ENCODE measurements at regions not wholly inside any gene's neighbourhood (a gene's known extent, or its start where the extent isn't known, plus 50 kb on each side); places are given as distances from the start of the nearest gene placed in this dataset.

GRCh38 chr10:123434435-123435039 lies 231.6 kb upstream of the GPR26 start:
- no peak for TF ChIP-seq CTCF (IDR thresholded peaks at IDR 0.05; ENCODE audit: low read depth, low read length, missing control alignments)
- no peak overlapping the region for H3K4me3 ChIP-seq (replicated peaks; ENCODE audit: low read depth, low read length)
- DNase-seq (ENCODE audit: extremely low read depth, low read depth), result no peak

GRCh38 chr10:123442901-123443300 lies 223.3 kb upstream of the GPR26 start:
- no peak for DNase-seq (ENCODE audit: extremely low read depth, low read depth)
- H3K4me3 ChIP-seq (replicated peaks; ENCODE audit: low read depth, low read length), result no peak overlapping the region
- TF ChIP-seq CTCF (IDR thresholded peaks at IDR 0.05; ENCODE audit: low read depth, low read length, missing control alignments), result no peak

- no peak overlapping the region for H3K4me3 ChIP-seq (replicated peaks; ENCODE audit: low read depth, low read length)
- no peak for TF ChIP-seq CTCF (IDR thresholded peaks at IDR 0.05; ENCODE audit: low read depth, low read length, missing control alignments)
- DNase-seq (ENCODE audit: extremely low read depth, low read depth), result no peak
Measured at GRCh38 chr10:123443924-123444323, 222.2 kb upstream of the GPR26 start.

GRCh38 chr10:123445261-123445775 lies 220.8 kb upstream of the GPR26 start:
- no peak for TF ChIP-seq CTCF (IDR thresholded peaks at IDR 0.05; ENCODE audit: low read depth, low read length, missing control alignments)
- no peak overlapping the region for H3K4me3 ChIP-seq (replicated peaks; ENCODE audit: low read depth, low read length)
- no peak for DNase-seq (ENCODE audit: extremely low read depth, low read depth)

GRCh38 chr10:123446449-123447156 lies 219.6 kb upstream of the GPR26 start:
- no peak overlapping the region for H3K4me3 ChIP-seq (replicated peaks; ENCODE audit: low read depth, low read length)
- no peak for TF ChIP-seq CTCF (IDR thresholded peaks at IDR 0.05; ENCODE audit: low read depth, low read length, missing control alignments)
- no peak for DNase-seq (ENCODE audit: extremely low read depth, low read depth)

GRCh38 chr10:123449234-123449962 lies 216.8 kb upstream of the GPR26 start:
- no peak for DNase-seq (ENCODE audit: extremely low read depth, low read depth)
- TF ChIP-seq CTCF (IDR thresholded peaks at IDR 0.05; ENCODE audit: low read depth, low read length, missing control alignments), result no peak
- no peak overlapping the region for H3K4me3 ChIP-seq (replicated peaks; ENCODE audit: low read depth, low read length)

Measured in HFF-Myc (cell line).